PC-3 (cell line): ENCODE measurements at regions not wholly inside any gene's neighbourhood (a gene's known extent, or its start where the extent isn't known, plus 50 kb on each side); places are given as distances from the start of the nearest gene placed in this dataset.

ENCODE experiments used
- ATAC-seq: fragments of 200-7000 bp; cut with Tn5 transposase; 2 replicates; pipeline ENCODE4 v1.9.1; 2020; ENCODE audit warnings: mild to moderate bottlenecking, moderate library complexity
- BruUV-seq: library from RNA; stranded (reverse); fragments of 400-500 nt; replicated peaks from 2 replicates; lab custom pipeline; 2021; lab: Mats Ljungman, UMichigan
- CTCF ChIA-PET: fragments of 300-600 bp; sonication (Branson Sonifier 250); formaldehyde crosslinking; loops from one replicate; lab custom pipeline; 2022; ENCODE audit warnings: antibody characterized with exemption; lab: Charles Lee
- POLR2A ChIA-PET: fragments of 300-600 bp; sonication (Branson Sonifier 250); formaldehyde crosslinking; loops from one replicate; lab custom pipeline; 2022; ENCODE audit warnings: antibody characterized with exemption; ENCODE audit not compliant: unreplicated experiment; lab: Charles Lee
- DNase-seq: peaks from one replicate; pipeline ENCODE4 v3.0.0-alpha.2; 2015
- H2AFZ ChIP-seq: fragments of 300-600 bp; sonication (generic); 2 replicates; pipeline ENCODE4 v1.6.0; 2016; ENCODE audit warnings: antibody characterized with exemption, low read length
- H3F3A ChIP-seq: fragments of 300-600 bp; sonication (generic); one replicate; pipeline ENCODE4 v1.6.0; 2017; ENCODE audit warnings: antibody characterized with exemption, low read length, control low read depth, mild to moderate bottlenecking; ENCODE audit not compliant: unreplicated experiment
- H3K27ac ChIP-seq: fragments of 300-600 bp; sonication (generic); 2 replicates; pipeline ENCODE4 v1.5.1; 2016; ENCODE audit warnings: mild to moderate bottlenecking, low read length
- H3K27me3 ChIP-seq: fragments of 300-600 bp; sonication (generic); 2 replicates; pipeline ENCODE4 v1.6.1; 2016; ENCODE audit warnings: low read length, mixed read lengths
- H3K36me3 ChIP-seq: fragments of 300-600 bp; sonication (generic); 2 replicates; pipeline ENCODE4 v1.6.1; 2016; ENCODE audit warnings: low read depth, mixed run types, low read length, mixed read lengths
- H3K4me1 ChIP-seq: fragments of 300-600 bp; sonication (generic); 2 replicates; pipeline ENCODE4 v1.5.1; 2016; ENCODE audit warnings: low read length; ENCODE audit not compliant: insufficient read depth
- H3K4me2 ChIP-seq: fragments of 300-600 bp; sonication (generic); 2 replicates; pipeline ENCODE4 v1.6.0; 2016; ENCODE audit warnings: low read length
- H3K4me3 ChIP-seq: fragments of 300-600 bp; sonication (generic); 2 replicates; pipeline ENCODE4 v1.5.1; 2016; ENCODE audit warnings: mild to moderate bottlenecking, low read length, mixed read lengths
- H3K79me2 ChIP-seq: fragments of 300-600 bp; sonication (generic); 2 replicates; pipeline ENCODE4 v1.6.1; 2017; ENCODE audit warnings: low read length, mixed read lengths
- H3K9ac ChIP-seq: fragments of 300-600 bp; sonication (generic); 2 replicates; pipeline ENCODE4 v1.6.0; 2016; ENCODE audit warnings: mild to moderate bottlenecking, low read length
- H3K9me2 ChIP-seq: fragments of 300-600 bp; sonication (generic); replicated peaks from 2 replicates; pipeline ENCODE4 v1.6.1; 2016; ENCODE audit warnings: mixed run types, low read length, mixed read lengths
- H3K9me3 ChIP-seq: fragments of 300-600 bp; sonication (generic); 2 replicates; pipeline ENCODE4 v1.6.1; 2016; ENCODE audit warnings: low read length, mixed read lengths
- H4K20me1 ChIP-seq: fragments of 300-600 bp; sonication (generic); 2 replicates; pipeline ENCODE4 v1.6.1; 2016; ENCODE audit warnings: low read length, mixed read lengths
- CTCF ChIP-seq: fragments of 300-600 bp; sonication (generic); conservative IDR thresholded peaks from 2 replicates; pipeline ENCODE4 v1.5.1; 2017; ENCODE audit warnings: antibody characterized with exemption, low read depth, mild to moderate bottlenecking, low read length
- EZH2 ChIP-seq: fragments of 300-600 bp; sonication (generic); IDR thresholded peaks from one replicate; pipeline ENCODE4 v1.6.1; 2017; ENCODE audit warnings: antibody characterized with exemption, mild to moderate bottlenecking, low read length; ENCODE audit not compliant: unreplicated experiment
- EZH2phosphoT487 ChIP-seq: fragments of 300-600 bp; sonication (generic); IDR thresholded peaks from 2 replicates; pipeline ENCODE4 v1.6.1; 2018; ENCODE audit warnings: mild to moderate bottlenecking, antibody characterized with exemption, low read length, borderline replicate concordance
- intact Hi-C: fragments of 100-400 bp; cut with micrococcal nuclease; formaldehyde crosslinking; loops from 2 replicates; pipeline ENCODE4 v1.9.0; 2023

DNA sequence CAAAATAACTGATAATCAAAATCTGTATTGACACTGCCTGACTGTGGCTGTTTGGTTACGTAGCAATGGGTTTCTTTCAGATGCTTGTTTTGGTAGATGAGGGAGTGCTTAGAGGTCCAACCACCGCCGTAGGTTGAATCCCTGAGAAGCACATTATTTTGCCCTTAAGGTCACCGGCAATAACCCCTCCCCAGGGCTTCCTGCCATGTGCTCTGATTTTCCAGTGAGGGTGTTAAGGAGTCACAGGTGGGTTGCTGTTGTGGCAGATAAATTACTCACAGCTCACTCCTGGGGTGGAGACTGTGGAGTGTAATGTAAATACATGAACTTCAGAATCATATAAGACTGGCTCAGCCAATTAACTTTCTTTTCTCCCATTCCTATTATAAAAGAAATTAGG, 81.5 kb upstream of the ZP4 start:
- POLR2A ChIA-PET: no interaction called here

DNA sequence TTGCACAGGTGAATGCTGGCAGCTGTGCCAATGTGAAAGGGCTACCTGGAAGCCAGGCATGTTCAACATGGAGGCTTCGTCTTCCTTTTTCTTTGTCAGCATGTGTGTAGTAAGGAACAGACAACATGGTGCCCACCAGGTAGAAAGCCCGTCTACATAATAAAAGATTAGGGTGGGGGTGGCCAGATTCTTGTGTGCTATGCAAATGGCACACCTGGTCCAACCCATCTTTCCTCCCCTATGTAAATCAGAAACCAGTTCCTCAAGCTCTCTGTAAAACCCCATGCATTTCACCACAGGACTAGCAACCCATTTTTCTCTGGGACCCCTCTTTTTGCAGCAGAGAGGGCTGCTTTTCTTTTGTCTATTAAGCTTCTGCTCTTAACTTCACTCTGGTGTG, 72.3 kb upstream of the ZP4 start:
- Histone ChIP-seq H3F3A (no peaks in the 10 kb centered on the region), H3K79me2 (no peaks in the 10 kb centered on the region), H3K9me3 (no peaks in the 10 kb centered on the region), H3K9me2 (no peaks in the 10 kb centered on the region), H3K9ac (no peak overlapping the region), H2AFZ (no peak overlapping the region), H3K27me3 (no peaks in the 10 kb centered on the region), H3K4me1 (no peaks in the 10 kb centered on the region), H3K4me2 (no peak overlapping the region), H4K20me1 (no peaks in the 10 kb centered on the region), H3K27ac (no peak overlapping the region), H3K36me3 (no peaks in the 10 kb centered on the region), H3K4me3 (no peak overlapping the region)
- no TSS peak for BruUV-seq
- ATAC-seq: no peak
- CTCF ChIA-PET: no interaction called here
- DNase-seq: no peak
- TF ChIP-seq CTCF (no peak), EZH2phosphoT487 (no peak), EZH2 (no peak)
- intact Hi-C loops: no loop called here
- POLR2A ChIA-PET: interaction anchor here (0.6 kb wide), 1 partner anchor 46 kb away, joined by 5 read pairs; no protein-coding TSS in a partner anchor

More for the DNA sequence above, 81.5 kb upstream of the ZP4 start:
- intact Hi-C loops: no loop called here
- no peaks in the 10 kb centered on the region for H3K36me3 ChIP-seq
- CTCF ChIA-PET: no interaction called here
- no peak overlapping the region for H3K4me2 ChIP-seq
- H3K9ac ChIP-seq: no peak overlapping the region
- no peaks in the 10 kb centered on the region for H4K20me1 ChIP-seq
- no peaks in the 10 kb centered on the region for H3K9me3 ChIP-seq
- DNase-seq (no peak), ATAC-seq (no peak)
- no peaks in the 10 kb centered on the region for H3K4me1 ChIP-seq
- H3K79me2 ChIP-seq: no peaks in the 10 kb centered on the region
- no TSS peak for BruUV-seq
- H3K27me3 ChIP-seq: no peaks in the 10 kb centered on the region
- no peaks in the 10 kb centered on the region for H3K9me2 ChIP-seq
- no peak overlapping the region for H2AFZ ChIP-seq
- no peak overlapping the region for H3K27ac ChIP-seq
- H3K4me3 ChIP-seq: no peak overlapping the region
- H3F3A ChIP-seq: no peaks in the 10 kb centered on the region
- TF ChIP-seq CTCF (no peak), EZH2phosphoT487 (no peak), EZH2 (no peak)

DNA sequence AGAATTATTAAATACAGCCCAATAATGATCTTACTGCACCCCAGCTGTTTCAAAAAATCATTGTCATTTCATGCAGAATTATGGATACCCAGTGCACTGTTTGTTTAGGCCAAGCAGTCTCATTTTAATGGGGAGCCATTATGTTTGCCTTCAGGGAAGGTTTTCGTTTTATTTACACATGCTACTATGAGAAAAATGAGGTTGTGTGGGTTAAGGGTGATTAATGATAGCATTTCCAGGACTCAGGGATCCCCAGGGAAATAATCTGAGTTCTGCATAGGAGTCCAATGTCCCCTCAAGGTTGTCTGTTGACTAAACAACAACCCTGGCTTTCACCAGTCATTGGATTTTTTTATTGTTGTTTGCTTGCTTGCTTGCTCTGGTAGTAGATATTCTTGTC, 71.0 kb upstream of the ZP4 start:
- H3K36me3 ChIP-seq: no peaks in the 10 kb centered on the region
- no peaks in the 10 kb centered on the region for H3K9me3 ChIP-seq
- H3K4me3 ChIP-seq: no peak overlapping the region
- intact Hi-C loops: no loop called here
- ChIA-PET CTCF (no interaction called here), POLR2A (no interaction called here)
- no peak for DNase-seq
- no peak overlapping the region for H3K4me2 ChIP-seq
- no peak overlapping the region for H3K27ac ChIP-seq
- H3K27me3 ChIP-seq: no peaks in the 10 kb centered on the region
- TF ChIP-seq EZH2phosphoT487 (no peak), EZH2 (no peak), CTCF (no peak)
- no peaks in the 10 kb centered on the region for H3K9me2 ChIP-seq
- no peaks in the 10 kb centered on the region for H3K4me1 ChIP-seq
- H3F3A ChIP-seq: no peaks in the 10 kb centered on the region
- no peaks in the 10 kb centered on the region for H3K79me2 ChIP-seq
- no peak overlapping the region for H3K9ac ChIP-seq
- no peak overlapping the region for H2AFZ ChIP-seq
- no peak for ATAC-seq
- no TSS peak for BruUV-seq
- H4K20me1 ChIP-seq: no peaks in the 10 kb centered on the region
